ENCODE measurements at regions not wholly inside any gene's neighbourhood (a gene's known extent, or its start where the extent isn't known, plus 50 kb on each side); places are given as distances from the start of the nearest gene placed in this dataset.
"Not testable (repeated sequence)": the region's sequence is repeated elsewhere in the genome, so short reads cannot be mapped to it uniquely, and the experiment has no call there.

DNA sequence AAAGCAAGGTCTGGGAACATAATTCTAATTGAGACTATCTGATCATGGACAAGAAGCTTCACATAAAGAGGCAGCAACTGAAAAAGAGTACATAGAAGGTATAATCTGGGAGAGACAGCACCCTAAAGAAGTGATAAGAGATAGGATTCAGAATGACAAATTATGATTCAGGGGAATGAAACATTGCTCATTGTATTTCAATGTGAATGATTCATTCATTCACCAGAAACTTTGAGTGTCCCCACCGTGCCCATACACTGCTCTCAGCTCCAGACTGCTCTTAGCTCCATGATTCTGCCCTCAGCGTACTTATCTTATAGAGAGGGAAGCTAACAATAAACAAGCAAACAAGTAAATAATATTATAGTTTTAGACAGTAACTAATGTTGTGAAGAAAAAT, 329.3 kb upstream of the IRAK1BP1 start:
- Histone ChIP-seq H3K9ac (ENCODE audit: low read length) (no peak overlapping the region), H3F3A (ENCODE audit: insufficient read depth, low read length) (no peaks in the 10 kb centered on the region), H2AFZ (ENCODE audit: low read length) (no peak overlapping the region), H3K9me2 (ENCODE audit: low read depth, low read length) (no peaks in the 10 kb centered on the region), H3K9me3 (ENCODE audit: low read length) (no peaks in the 10 kb centered on the region), H3K27me3 (ENCODE audit: insufficient read depth, low read length) (no peaks in the 10 kb centered on the region), H3K4me2 (ENCODE audit: low read length) (no peak overlapping the region), H3K4me1 (ENCODE audit: insufficient read depth, low read length, severe bottlenecking) (no peaks in the 10 kb centered on the region), H4K20me1 (ENCODE audit: insufficient read depth, low read length) (no peaks in the 10 kb centered on the region), H3K79me2 (ENCODE audit: insufficient read depth, low read length) (no peaks in the 10 kb centered on the region), H3K36me3 (ENCODE audit: insufficient read depth, low read length) (no peaks in the 10 kb centered on the region), H3K4me3 (ENCODE audit: low read depth, low read length, poor library complexity, severe bottlenecking) (no peak overlapping the region), H3K27ac (ENCODE audit: low read depth, low read length, poor library complexity, severe bottlenecking) (no peak overlapping the region)
- no peak for TF ChIP-seq EZH2 (IDR thresholded peaks at IDR 0.05; ENCODE audit: borderline replicate concordance, low read length)
- TF ChIP-seq, protein P1, sequence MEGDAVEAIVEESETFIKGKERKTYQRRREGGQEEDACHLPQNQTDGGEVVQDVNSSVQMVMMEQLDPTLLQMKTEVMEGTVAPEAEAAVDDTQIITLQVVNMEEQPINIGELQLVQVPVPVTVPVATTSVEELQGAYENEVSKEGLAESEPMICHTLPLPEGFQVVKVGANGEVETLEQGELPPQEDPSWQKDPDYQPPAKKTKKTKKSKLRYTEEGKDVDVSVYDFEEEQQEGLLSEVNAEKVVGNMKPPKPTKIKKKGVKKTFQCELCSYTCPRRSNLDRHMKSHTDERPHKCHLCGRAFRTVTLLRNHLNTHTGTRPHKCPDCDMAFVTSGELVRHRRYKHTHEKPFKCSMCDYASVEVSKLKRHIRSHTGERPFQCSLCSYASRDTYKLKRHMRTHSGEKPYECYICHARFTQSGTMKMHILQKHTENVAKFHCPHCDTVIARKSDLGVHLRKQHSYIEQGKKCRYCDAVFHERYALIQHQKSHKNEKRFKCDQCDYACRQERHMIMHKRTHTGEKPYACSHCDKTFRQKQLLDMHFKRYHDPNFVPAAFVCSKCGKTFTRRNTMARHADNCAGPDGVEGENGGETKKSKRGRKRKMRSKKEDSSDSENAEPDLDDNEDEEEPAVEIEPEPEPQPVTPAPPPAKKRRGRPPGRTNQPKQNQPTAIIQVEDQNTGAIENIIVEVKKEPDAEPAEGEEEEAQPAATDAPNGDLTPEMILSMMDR (IDR thresholded peaks at IDR 0.05; ENCODE audit: low read length), result no peak

DNA sequence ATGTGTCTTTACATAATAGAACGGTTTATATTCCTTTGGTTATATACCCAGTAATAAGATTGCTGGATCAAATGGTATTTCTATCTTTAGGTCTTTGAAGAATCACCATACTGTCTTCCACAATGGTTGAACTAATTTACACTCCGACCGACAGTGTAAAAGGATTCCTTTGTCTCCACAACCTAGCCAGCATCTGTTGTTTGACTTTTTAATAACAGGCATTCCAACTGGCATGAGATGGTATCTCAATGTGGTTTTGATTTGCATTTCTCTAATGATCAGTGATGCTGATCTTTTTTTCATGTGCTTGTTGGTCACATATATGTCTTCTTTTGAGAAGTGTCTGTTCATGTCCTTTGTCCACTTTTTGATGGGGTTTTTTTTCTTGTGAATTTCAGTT, 319.7 kb upstream of the IRAK1BP1 start:
- H3K4me3 ChIP-seq (ENCODE audit: low read depth, low read length, poor library complexity, severe bottlenecking); H3K9me3 ChIP-seq (ENCODE audit: low read length); H3K27me3 ChIP-seq (ENCODE audit: insufficient read depth, low read length); H3F3A ChIP-seq (ENCODE audit: insufficient read depth, low read length); H3K79me2 ChIP-seq (ENCODE audit: insufficient read depth, low read length); H3K27ac ChIP-seq (ENCODE audit: low read depth, low read length, poor library complexity, severe bottlenecking); H2AFZ ChIP-seq (ENCODE audit: low read length); H3K4me2 ChIP-seq (ENCODE audit: low read length); H3K9ac ChIP-seq (ENCODE audit: low read length); H3K9me2 ChIP-seq (ENCODE audit: low read depth, low read length); H3K36me3 ChIP-seq (ENCODE audit: insufficient read depth, low read length); H3K4me1 ChIP-seq (ENCODE audit: insufficient read depth, low read length, severe bottlenecking); H4K20me1 ChIP-seq (ENCODE audit: insufficient read depth, low read length): not testable (repeated sequence)

DNA sequence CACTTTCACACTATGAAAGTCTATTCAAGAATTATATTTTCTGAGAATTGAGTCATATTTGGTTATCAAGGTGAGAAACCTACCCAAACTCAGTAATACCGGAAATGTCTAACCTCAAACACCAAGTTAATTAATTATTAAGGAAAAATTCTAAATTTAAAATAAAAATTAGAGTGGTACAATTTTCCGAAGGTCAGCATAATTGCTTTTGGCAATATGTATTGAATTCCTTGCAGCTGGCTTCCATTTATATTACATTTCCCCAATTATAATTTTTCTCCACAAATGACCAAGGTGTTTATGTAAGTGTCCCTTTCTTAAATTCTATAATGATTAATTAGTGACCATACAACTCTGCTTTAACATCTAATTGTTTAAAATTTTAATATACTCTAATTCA, 316.0 kb upstream of the IRAK1BP1 start:
- H3K27ac ChIP-seq (ENCODE audit: low read depth, low read length, poor library complexity, severe bottlenecking), result no peak overlapping the region
- H3K4me2 ChIP-seq (ENCODE audit: low read length), result no peak overlapping the region
- no peaks in the 10 kb centered on the region for H3K36me3 ChIP-seq (ENCODE audit: insufficient read depth, low read length)
- no peaks in the 10 kb centered on the region for H3K79me2 ChIP-seq (ENCODE audit: insufficient read depth, low read length)
- H3K4me3 ChIP-seq (ENCODE audit: low read depth, low read length, poor library complexity, severe bottlenecking), result no peak overlapping the region
- no peaks in the 10 kb centered on the region for H3F3A ChIP-seq (ENCODE audit: insufficient read depth, low read length)
- H2AFZ ChIP-seq (ENCODE audit: low read length), result no peak overlapping the region
- H3K9ac ChIP-seq (ENCODE audit: low read length), result no peak overlapping the region
- no peaks in the 10 kb centered on the region for H4K20me1 ChIP-seq (ENCODE audit: insufficient read depth, low read length)
- no peaks in the 10 kb centered on the region for H3K9me3 ChIP-seq (ENCODE audit: low read length)
- no peaks in the 10 kb centered on the region for H3K27me3 ChIP-seq (ENCODE audit: insufficient read depth, low read length)
- TF ChIP-seq EZH2 (IDR thresholded peaks at IDR 0.05; ENCODE audit: borderline replicate concordance, low read length), result no peak
- TF ChIP-seq, protein P1 (IDR thresholded peaks at IDR 0.05; ENCODE audit: low read length), result no peak
- no peaks in the 10 kb centered on the region for H3K4me1 ChIP-seq (ENCODE audit: insufficient read depth, low read length, severe bottlenecking)
- H3K9me2 ChIP-seq (ENCODE audit: low read depth, low read length), result no peaks in the 10 kb centered on the region

DNA sequence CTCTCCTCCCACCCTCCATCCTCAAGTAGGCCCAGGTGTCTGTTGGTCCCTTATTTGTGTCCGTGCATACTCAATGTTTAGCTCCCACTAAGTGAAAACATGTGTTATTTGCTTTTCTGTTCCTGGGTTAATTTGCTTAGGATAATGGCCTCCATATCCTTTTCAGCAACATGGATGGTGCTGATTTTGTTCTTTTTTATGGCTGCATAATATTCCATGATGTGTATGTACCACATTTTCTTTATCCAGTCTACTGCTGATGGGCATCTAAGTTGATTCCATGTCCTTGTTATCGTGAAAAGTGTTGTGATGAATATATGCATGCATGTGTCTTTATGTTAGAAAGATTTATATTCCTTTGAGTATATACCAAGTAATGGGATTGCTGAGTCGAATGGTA, 314.9 kb upstream of the IRAK1BP1 start:
- Histone ChIP-seq H3K4me3 (ENCODE audit: low read depth, low read length, poor library complexity, severe bottlenecking) (no peak overlapping the region), H3K9me2 (ENCODE audit: low read depth, low read length) (no peaks in the 10 kb centered on the region), H4K20me1 (ENCODE audit: insufficient read depth, low read length) (no peaks in the 10 kb centered on the region), H3K27ac (ENCODE audit: low read depth, low read length, poor library complexity, severe bottlenecking) (no peak overlapping the region), H3K4me2 (ENCODE audit: low read length) (no peak overlapping the region), H3K9ac (ENCODE audit: low read length) (no peak overlapping the region), H2AFZ (ENCODE audit: low read length) (no peak overlapping the region), H3K36me3 (ENCODE audit: insufficient read depth, low read length) (no peaks in the 10 kb centered on the region), H3K27me3 (ENCODE audit: insufficient read depth, low read length) (no peaks in the 10 kb centered on the region), H3K9me3 (ENCODE audit: low read length) (no peaks in the 10 kb centered on the region), H3F3A (ENCODE audit: insufficient read depth, low read length) (no peaks in the 10 kb centered on the region), H3K4me1 (ENCODE audit: insufficient read depth, low read length, severe bottlenecking) (no peaks in the 10 kb centered on the region), H3K79me2 (ENCODE audit: insufficient read depth, low read length) (no peaks in the 10 kb centered on the region)
- TF ChIP-seq, protein P1 (IDR thresholded peaks at IDR 0.05; ENCODE audit: low read length), result no peak
- no peak for TF ChIP-seq EZH2 (IDR thresholded peaks at IDR 0.05; ENCODE audit: borderline replicate concordance, low read length)

Measured in OCI-LY1 (cell line).